HCT116 (cell line): ENCODE measurements at regions not wholly inside any gene's neighbourhood (a gene's known extent, or its start where the extent isn't known, plus 50 kb on each side); places are given as distances from the start of the nearest gene placed in this dataset.

ENCODE experiments used
- ATAC-seq: fragments of 200-7000 bp; cut with Tn5 transposase; 2 replicates; pipeline ENCODE4 v1.9.1; 2020; ENCODE audit warnings: mild to moderate bottlenecking, moderate library complexity
- BruUV-seq: library from RNA; stranded (reverse); fragments of 400-500 nt; replicated peaks from 2 replicates; lab custom pipeline; 2021; lab: Mats Ljungman, UMichigan
- CTCF ChIA-PET: fragments of 300-600 bp; sonication (Branson Sonifier 250); formaldehyde crosslinking; loops from one replicate; lab custom pipeline; 2021; ENCODE audit warnings: antibody characterized with exemption; lab: Charles Lee
- POLR2A ChIA-PET: fragments of 300-600, 350-600 bp; sonication (Branson Sonifier 250); formaldehyde crosslinking; loops from one replicate; lab custom pipeline; 2021; ENCODE audit warnings: antibody characterized with exemption; lab: Charles Lee
- RAD21 ChIA-PET, 2 experiments: fragments of 300-600 bp; sonication (Branson Sonifier 250); formaldehyde crosslinking; loops; one replicate each; lab custom pipeline; 2023; ENCODE audit warnings: low total read pairs in 2 of 2; ENCODE audit not compliant: uncharacterized antibody in 2 of 2, unreplicated experiment in 2 of 2, low non-redundant PET in 1 of 2; lab: Charles Lee
- DNase-seq: peaks from one replicate; pipeline ENCODE4 v3.0.0-alpha.2; 2010; ENCODE audit warnings: low read depth, low spot score
- H2AFZ ChIP-seq: fragments of 200-600 bp; shearing (Covaris generic), sonication (generic); 2 replicates; pipeline ENCODE4 v1.6.1; 2017; ENCODE audit warnings: low read depth, mixed run types, mixed read lengths, antibody characterized with exemption, low read length; ENCODE audit not compliant: poor library complexity, severe bottlenecking
- H3K27ac ChIP-seq: 2 replicates; pipeline ENCODE4 v1.5.1; 2012; ENCODE audit warnings: low read depth, low read length
- H3K27me3 ChIP-seq: fragments of 200-600 bp; sonication (generic); 2 replicates; pipeline ENCODE4 v1.6.1; 2016; ENCODE audit warnings: mixed run types, low read length, mixed read lengths; ENCODE audit not compliant: insufficient read depth
- H3K36me3 ChIP-seq, 2 experiments: fragments of 200-500 bp in 1 of 2; fragments of 200-600 bp in 1 of 2; sonication (Bioruptor generic) in 1 of 2; sonication (generic) in 1 of 2; 2 replicates each; pipeline versions ENCODE4 v1.5.1 to v1.6.1; 2014 to 2016; ENCODE audit warnings: low read length in 2 of 2, inconsistent platforms in 1 of 2, mixed read lengths in 1 of 2, mixed run types in 1 of 2; ENCODE audit not compliant: insufficient read depth in 2 of 2, control insufficient read depth in 1 of 2
- H3K4me1 ChIP-seq, 2 experiments: fragments of 200-600 bp in 1 of 2; sonication (generic) in 1 of 2; 2 replicates each; pipeline versions ENCODE4 v1.5.1 to v1.6.1; 2012 to 2017; ENCODE audit warnings: low read length in 2 of 2, inconsistent platforms in 1 of 2, mild to moderate bottlenecking in 1 of 2, mixed read lengths in 1 of 2, mixed run types in 1 of 2, moderate library complexity in 1 of 2; ENCODE audit not compliant: insufficient read depth in 2 of 2, control insufficient read depth in 1 of 2
- H3K4me2 ChIP-seq: fragments of 200-600 bp; sonication (generic); 2 replicates; pipeline ENCODE4 v1.6.1; 2017; ENCODE audit warnings: mixed run types, low read length, mixed read lengths
- H3K4me3 ChIP-seq, 2 experiments: fragments of 200-600 bp in 1 of 2; sonication (generic) in 1 of 2; replicated peaks in 1 of 2; 2 replicates each; pipeline ENCODE4 v1.5.1; 2011 to 2016; ENCODE audit warnings: low read length in 2 of 2, control low read depth in 1 of 2, low read depth in 1 of 2, mild to moderate bottlenecking in 1 of 2, mixed read lengths in 1 of 2, mixed run types in 1 of 2
- H3K79me2 ChIP-seq: fragments of 200-600 bp; sonication (generic); 2 replicates; pipeline ENCODE4 v1.6.1; 2017; ENCODE audit warnings: mild to moderate bottlenecking, mixed run types, low read length, moderate library complexity, mixed read lengths; ENCODE audit not compliant: insufficient read depth
- H3K9ac ChIP-seq: fragments of 200-600 bp; sonication (generic); 2 replicates; pipeline ENCODE4 v1.6.1; 2016; ENCODE audit warnings: low read length, mixed read lengths
- H3K9me2 ChIP-seq: fragments of 200-600 bp; sonication (generic), shearing (Covaris generic); 2 replicates; pipeline ENCODE4 v1.6.1; 2017; ENCODE audit warnings: mixed run types, mild to moderate bottlenecking, moderate library complexity; ENCODE audit not compliant: insufficient read depth
- H3K9me3 ChIP-seq, 2 experiments: fragments of 200-500 bp in 1 of 2; fragments of 200-600 bp in 1 of 2; sonication (Bioruptor generic) in 1 of 2; sonication (generic) in 1 of 2; 2 replicates each; pipeline ENCODE4 v1.6.1; 2014 to 2017; ENCODE audit warnings: low read length in 2 of 2, mixed read lengths in 2 of 2, inconsistent platforms in 1 of 2, low read depth in 1 of 2, mild to moderate bottlenecking in 1 of 2, mixed run types in 1 of 2, moderate library complexity in 1 of 2; ENCODE audit not compliant: control insufficient read depth in 1 of 2, insufficient read depth in 1 of 2
- H4K20me1 ChIP-seq: fragments of 200-600 bp; sonication (generic), shearing (Covaris generic); 2 replicates; pipeline ENCODE4 v1.6.1; 2017; ENCODE audit warnings: mixed run types, mild to moderate bottlenecking, moderate library complexity; ENCODE audit not compliant: insufficient read depth
- ATF3 ChIP-seq: IDR thresholded peaks from 2 replicates; pipeline ENCODE4 v1.6.1; 2012
- EZH2phosphoT487 ChIP-seq: fragments of 200-600 bp; IDR thresholded peaks from 2 replicates; pipeline ENCODE4 v1.6.1; 2018; ENCODE audit warnings: antibody characterized with exemption, borderline replicate concordance
- FOSL1 ChIP-seq: IDR thresholded peaks from 2 replicates; pipeline ENCODE4 v1.6.1; 2012; ENCODE audit warnings: low read depth
- POLR2A ChIP-seq: IDR thresholded peaks from 2 replicates; pipeline ENCODE4 v1.7.0; 2011; ENCODE audit warnings: borderline replicate concordance; ENCODE audit not compliant: insufficient read depth, insufficient read length; ENCODE audit errors: extremely low read depth
- POLR2AphosphoS5 ChIP-seq: IDR thresholded peaks from 2 replicates; pipeline ENCODE4 v1.6.1; 2011; ENCODE audit warnings: mild to moderate bottlenecking, low read depth, low read length, moderate library complexity
- ZBTB33 ChIP-seq: IDR thresholded peaks from 2 replicates; pipeline ENCODE4 v1.6.1; 2011; ENCODE audit warnings: mild to moderate bottlenecking, low read length, moderate library complexity; ENCODE audit not compliant: insufficient replicate concordance; ENCODE audit errors: extremely low read depth
- intact Hi-C: fragments of 100-400 bp; cut with micrococcal nuclease; formaldehyde crosslinking; loops from 2 replicates; pipeline ENCODE4 v1.10.0; 2022

GRCh38 chr5:158406884-158407823 lies 548.2 kb upstream of the CLINT1 start:
- ChIA-PET RAD21 (no interaction called here), POLR2A (no interaction called here), CTCF (no interaction called here)
- Histone ChIP-seq H3K79me2 (no peaks in the 10 kb centered on the region), H3K27ac (no peak overlapping the region), H3K9me3 (no peaks in the 10 kb centered on the region), H3K9me2 (no peaks in the 10 kb centered on the region), H3K4me1 (no peaks in the 10 kb centered on the region), H3K4me2 (no peak overlapping the region), H3K27me3 (peaks cover 6% of the 10 kb centered on the region; the same call in 1 of the 2 replicates), H3K36me3 (no peaks in the 10 kb centered on the region), H3K4me3 (no peak overlapping the region), H2AFZ (no peak overlapping the region), H4K20me1 (no peaks in the 10 kb centered on the region), H3K9ac (no peak overlapping the region)
- TF ChIP-seq POLR2A (no peak), POLR2AphosphoS5 (no peak), EZH2phosphoT487 (no peak), ATF3 (no peak), ZBTB33 (no peak), FOSL1 (no peak)
- ATAC-seq (no peak), DNase-seq (no peak)
- intact Hi-C loops = no loop called here
- BruUV-seq = no TSS peak
